Right atrium auricular region (tissue), 2 donors: ENCODE measurements at regions not wholly inside any gene's neighbourhood (a gene's known extent, or its start where the extent isn't known, plus 50 kb on each side); places are given as distances from the start of the nearest gene placed in this dataset.

Experiments
- DNase-seq: peaks from one replicate; pipeline ENCODE4 v3.0.0-alpha.2; 2019; ENCODE audit warnings: low spot score
- H3K27ac ChIP-seq, 2 donors: fragments of 200-600 bp; sonication (generic); 1 replicate in 1 of 2; 2 replicates in 1 of 2; pipeline ENCODE4 v1.5.1; 2016 to 2019
- H3K27me3 ChIP-seq, 2 donors: fragments of 200-600 bp; sonication (generic); one replicate each; pipeline versions ENCODE4 v1.5.1 to v1.6.0; 2017 to 2019
- H3K36me3 ChIP-seq: fragments of 200-600 bp; sonication (generic); one replicate; pipeline ENCODE4 v1.5.1; 2016
- H3K4me1 ChIP-seq, 2 donors: fragments of 200-600 bp; sonication (generic); one replicate each; pipeline versions ENCODE4 v1.5.1 to v1.6.0; 2017 to 2019
- H3K4me3 ChIP-seq, 2 donors: fragments of 200-600 bp; sonication (generic); 1 replicate in 1 of 2; 2 replicates in 1 of 2; pipeline ENCODE4 v1.5.1; 2017 to 2019; ENCODE audit warnings: mild to moderate bottlenecking in 1 of 2, moderate library complexity in 1 of 2
- H3K9me3 ChIP-seq, 2 donors: fragments of 200-600 bp; sonication (generic); one replicate each; pipeline ENCODE4 v1.5.1; 2019
- CTCF ChIP-seq, 2 donors: fragments of 200-600 bp; sonication (generic); IDR thresholded peaks; one replicate each; pipeline ENCODE4 v1.5.1; 2019; ENCODE audit warnings: antibody characterized with exemption in 2 of 2

- H3K4me3 ChIP-seq = no peak overlapping the region
These were observed 254.9 kb upstream of the NRIP1 start for GRCh38 chr21:15319727-15320126.

GRCh38 chr21:15324542-15324941, 259.7 kb upstream of the NRIP1 start:
- Histone ChIP-seq H3K36me3 (no peaks in the 10 kb centered on the region), H3K4me1 (no peaks in the 10 kb centered on the region), H3K27me3 (no peaks in the 10 kb centered on the region), H3K27ac (no peak overlapping the region), H3K9me3 (no peaks in the 10 kb centered on the region), H3K4me3 (no peak overlapping the region)
- TF ChIP-seq CTCF (IDR thresholded peaks at IDR 0.05) = no peak
- no peak for DNase-seq

More at GRCh38 chr21:15319727-15320126, 254.9 kb upstream of the NRIP1 start:
- no peaks in the 10 kb centered on the region for H3K36me3 ChIP-seq
- H3K9me3 ChIP-seq = no peaks in the 10 kb centered on the region
- DNase-seq = no peak
- no peak for TF ChIP-seq CTCF (IDR thresholded peaks at IDR 0.05)
- H3K4me1 ChIP-seq = no peaks in the 10 kb centered on the region
- no peak overlapping the region for H3K27ac ChIP-seq
- no peaks in the 10 kb centered on the region for H3K27me3 ChIP-seq

- no peak for DNase-seq
These were observed 261.4 kb upstream of the NRIP1 start for GRCh38 chr21:15326032-15326867.

GRCh38 chr21:15327637-15328265, 263.0 kb upstream of the NRIP1 start:
- no peak overlapping the region for H3K27ac ChIP-seq
- no peak overlapping the region for H3K4me3 ChIP-seq
- DNase-seq = no peak
- no peaks in the 10 kb centered on the region for H3K4me1 ChIP-seq
- H3K9me3 ChIP-seq = no peaks in the 10 kb centered on the region
- TF ChIP-seq CTCF (IDR thresholded peaks at IDR 0.05) = no peak
- H3K36me3 ChIP-seq = no peaks in the 10 kb centered on the region
- H3K27me3 ChIP-seq = no peaks in the 10 kb centered on the region

More at GRCh38 chr21:15326032-15326867, 261.4 kb upstream of the NRIP1 start:
- H3K9me3 ChIP-seq = no peaks in the 10 kb centered on the region
- no peaks in the 10 kb centered on the region for H3K36me3 ChIP-seq
- no peaks in the 10 kb centered on the region for H3K4me1 ChIP-seq
- H3K27me3 ChIP-seq = no peaks in the 10 kb centered on the region
- H3K27ac ChIP-seq = no peak overlapping the region
- no peak for TF ChIP-seq CTCF (IDR thresholded peaks at IDR 0.05)
- H3K4me3 ChIP-seq = no peak overlapping the region

GRCh38 chr21:15329191-15329590, 264.4 kb upstream of the NRIP1 start:
- no peak overlapping the region for H3K27ac ChIP-seq
- no peak overlapping the region for H3K4me3 ChIP-seq
- DNase-seq = no peak
- H3K4me1 ChIP-seq = no peaks in the 10 kb centered on the region
- H3K9me3 ChIP-seq = no peaks in the 10 kb centered on the region
- no peaks in the 10 kb centered on the region for H3K27me3 ChIP-seq
- no peak for TF ChIP-seq CTCF (IDR thresholded peaks at IDR 0.05)
- H3K36me3 ChIP-seq = no peaks in the 10 kb centered on the region
